Midbrain (tissue), 1 donor: ENCODE measurements at regions not wholly inside any gene's neighbourhood (a gene's known extent, or its start where the extent isn't known, plus 50 kb on each side); places are given as distances from the start of the nearest gene placed in this dataset.

Experiments used
- DNase-seq: peaks from one replicate; lab custom pipeline; 2025; lab: John Stamatoyannopoulos, UW

DNA sequence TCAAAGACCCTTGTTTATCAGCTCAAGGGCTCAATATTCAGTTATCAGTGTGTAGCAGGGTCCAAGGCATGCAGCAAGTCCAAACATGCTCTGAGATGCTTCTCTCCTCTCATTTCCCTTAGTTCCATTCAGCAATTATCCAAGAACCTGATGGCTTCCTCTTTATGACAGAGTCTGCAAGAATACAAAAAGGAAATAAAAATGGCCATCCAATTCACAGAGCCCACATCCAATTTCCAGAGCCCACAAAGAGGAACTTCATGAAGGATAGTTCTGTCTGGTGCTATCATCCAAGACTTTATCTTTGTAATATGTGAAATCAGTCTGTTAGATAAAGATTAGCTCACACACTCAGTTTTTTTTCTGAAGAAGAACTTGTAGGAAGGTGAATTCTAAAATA lies 217.2 kb downstream of the LACC1 start:
- DNase-seq = no peak

DNA sequence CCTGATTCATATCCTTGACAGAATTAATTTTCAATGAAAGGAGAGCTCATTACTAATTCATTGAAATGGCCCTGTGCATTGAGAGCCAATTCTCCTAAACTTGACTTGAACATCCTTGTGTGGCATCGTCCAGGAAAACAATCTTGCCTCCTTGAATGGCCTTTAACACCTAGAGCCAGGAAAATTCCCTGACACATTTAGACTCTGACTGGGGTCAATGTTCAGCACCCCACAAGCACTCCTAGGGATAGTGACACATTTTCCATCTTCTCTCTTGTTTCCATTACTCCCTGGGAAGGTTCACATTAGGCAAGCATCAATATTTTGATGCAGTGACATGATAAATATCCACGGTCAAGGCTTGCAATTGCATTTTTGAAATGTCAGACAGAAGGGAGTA lies 218.9 kb downstream of the LACC1 start:
- DNase-seq = no peak

DNA sequence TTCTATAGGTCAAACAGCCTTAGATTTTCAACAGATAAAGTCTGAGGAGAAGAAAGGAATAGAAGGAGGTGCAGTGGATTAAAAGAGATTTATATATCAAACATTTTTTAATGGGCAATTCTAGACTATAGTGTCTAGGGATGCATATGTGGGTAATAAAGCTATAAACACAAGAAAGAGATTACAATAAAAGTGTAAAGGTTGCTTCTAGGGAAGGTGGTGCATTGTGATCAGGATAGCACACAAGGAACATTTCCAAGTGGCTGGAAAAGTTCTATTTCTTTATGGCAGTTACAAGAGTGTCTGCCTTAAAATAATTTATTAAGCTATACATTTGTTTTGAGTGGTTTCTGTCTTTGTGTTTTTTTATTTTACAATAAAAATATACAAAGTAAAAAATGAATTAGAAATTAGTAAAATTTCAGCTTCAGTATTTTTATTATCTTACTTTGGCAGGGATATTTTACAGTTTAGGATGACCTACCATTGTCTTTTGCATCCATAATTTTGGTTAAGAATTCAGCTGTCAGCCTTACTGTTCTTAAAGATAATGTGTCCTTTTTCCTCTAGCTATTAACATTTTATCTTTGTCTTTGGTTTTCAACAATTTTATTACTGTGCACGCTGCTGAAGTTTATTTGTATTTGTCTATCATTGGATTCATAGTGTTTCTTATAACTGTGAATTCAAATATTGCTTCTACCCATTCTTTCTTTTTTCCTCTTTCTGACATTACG lies 221.8 kb downstream of the LACC1 start:
- DNase-seq = no peak

DNA sequence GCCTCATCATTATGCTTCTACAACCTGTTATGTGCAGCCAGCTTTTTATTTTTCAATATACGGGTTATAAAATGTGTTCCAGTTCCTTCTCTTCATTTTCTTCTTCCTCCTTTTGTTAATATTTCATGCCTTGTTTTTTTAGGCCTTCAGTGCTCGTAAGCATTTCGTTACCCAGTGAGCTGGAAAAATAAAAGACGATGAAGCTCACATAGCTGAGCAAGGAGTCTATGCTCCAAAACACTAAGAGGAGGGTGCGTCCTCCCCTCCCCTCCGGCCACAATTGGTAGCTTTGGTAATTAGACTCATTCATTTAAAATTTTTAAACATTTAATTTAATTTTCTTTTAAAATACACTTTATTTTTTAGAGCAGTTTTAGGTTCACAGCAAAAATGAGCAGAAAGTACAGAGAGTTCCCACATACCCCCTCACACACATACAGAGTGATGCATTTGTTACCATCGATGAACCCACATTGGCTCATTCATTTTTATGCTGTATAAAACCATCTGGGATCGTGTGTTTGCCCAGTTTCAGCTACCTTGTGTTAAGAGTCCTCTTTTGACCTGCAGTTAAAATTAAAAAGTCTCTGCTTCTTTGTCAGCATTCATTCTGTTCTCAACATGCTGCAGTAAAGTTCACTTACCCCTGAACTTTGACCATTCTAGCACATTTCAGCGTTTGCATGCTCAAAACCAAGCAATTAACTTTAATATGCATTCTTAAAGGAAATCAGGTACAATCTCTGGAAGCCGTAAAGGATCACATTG lies 223.9 kb downstream of the LACC1 start:
- no peak for DNase-seq

DNA sequence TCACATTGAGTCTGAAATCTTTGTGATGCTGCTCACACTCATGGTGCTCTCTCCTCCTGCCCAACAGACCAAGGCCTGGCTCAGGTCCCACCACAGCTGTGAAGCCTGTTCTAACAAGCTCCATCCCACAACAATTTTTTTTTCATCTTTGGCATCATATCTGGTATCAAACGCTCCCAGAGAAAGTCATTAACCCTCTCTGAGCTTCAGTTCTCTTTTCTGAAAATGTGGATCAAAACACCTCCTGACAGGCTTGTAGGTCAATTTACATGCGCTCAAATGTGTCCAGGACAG lies 224.4 kb downstream of the LACC1 start:
- peak; percentile 62 for DNase-seq

DNA sequence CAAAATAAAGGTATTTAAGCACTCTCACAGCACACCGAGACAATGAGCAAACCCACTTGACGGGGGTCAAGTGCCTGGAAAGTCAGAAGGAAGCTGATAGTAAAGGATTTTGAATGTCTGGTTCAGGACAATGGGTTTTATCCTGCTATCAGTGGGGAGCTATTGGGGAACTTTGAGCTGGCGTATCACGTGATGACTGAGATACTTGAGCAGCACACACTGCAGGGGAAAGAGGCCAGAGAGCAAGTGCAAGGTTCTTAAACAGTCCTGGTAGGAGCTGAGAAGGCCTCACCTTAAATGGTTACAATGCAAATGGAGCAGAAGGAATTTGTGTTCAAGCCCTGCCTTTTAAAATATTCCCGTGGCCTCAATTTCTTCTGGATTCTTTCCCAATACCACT lies 225.3 kb downstream of the LACC1 start:
- no peak for DNase-seq

DNA sequence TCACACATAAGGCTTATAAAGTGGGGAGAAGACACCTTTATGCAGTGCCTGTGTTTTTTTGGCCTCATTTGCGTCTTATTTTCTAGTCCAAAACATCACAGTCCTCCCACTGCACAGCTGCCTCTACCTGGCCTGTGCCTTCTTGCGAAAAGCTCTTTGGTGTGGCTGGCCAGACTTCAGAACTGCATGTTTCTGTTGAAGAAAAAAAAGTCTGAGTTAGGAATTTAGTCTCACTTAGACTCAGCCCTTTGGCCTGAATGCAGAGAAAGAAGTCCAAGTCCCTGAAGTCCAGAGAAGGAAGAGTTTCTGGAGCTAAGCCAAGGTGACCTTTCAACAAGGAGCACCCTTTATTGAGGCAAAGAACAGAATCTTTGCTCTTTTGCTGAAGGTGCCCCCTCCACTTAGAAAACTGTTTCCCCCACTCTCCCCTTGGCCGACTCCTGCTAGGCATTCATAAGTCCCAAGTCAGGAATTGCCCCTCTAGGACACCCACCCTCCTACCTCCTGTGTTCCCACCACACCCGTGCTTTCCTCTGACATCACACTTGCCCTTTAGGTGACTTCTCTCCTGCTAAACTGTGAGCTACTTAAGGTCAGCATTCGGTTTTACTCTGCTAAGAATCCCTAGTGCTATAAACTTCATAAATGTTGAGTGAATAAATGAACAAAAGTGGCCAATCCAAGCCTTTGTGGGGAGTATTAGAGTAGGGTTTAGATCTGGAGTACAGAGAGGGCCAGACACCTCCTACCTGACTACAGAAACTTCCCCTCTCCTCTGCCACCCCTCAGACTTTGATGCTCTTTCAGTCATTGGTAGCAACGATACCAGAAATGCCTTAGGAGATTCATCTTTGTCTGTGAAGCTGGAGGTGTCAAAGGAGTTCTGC lies 226.8 kb downstream of the LACC1 start:
- no peak for DNase-seq

DNA sequence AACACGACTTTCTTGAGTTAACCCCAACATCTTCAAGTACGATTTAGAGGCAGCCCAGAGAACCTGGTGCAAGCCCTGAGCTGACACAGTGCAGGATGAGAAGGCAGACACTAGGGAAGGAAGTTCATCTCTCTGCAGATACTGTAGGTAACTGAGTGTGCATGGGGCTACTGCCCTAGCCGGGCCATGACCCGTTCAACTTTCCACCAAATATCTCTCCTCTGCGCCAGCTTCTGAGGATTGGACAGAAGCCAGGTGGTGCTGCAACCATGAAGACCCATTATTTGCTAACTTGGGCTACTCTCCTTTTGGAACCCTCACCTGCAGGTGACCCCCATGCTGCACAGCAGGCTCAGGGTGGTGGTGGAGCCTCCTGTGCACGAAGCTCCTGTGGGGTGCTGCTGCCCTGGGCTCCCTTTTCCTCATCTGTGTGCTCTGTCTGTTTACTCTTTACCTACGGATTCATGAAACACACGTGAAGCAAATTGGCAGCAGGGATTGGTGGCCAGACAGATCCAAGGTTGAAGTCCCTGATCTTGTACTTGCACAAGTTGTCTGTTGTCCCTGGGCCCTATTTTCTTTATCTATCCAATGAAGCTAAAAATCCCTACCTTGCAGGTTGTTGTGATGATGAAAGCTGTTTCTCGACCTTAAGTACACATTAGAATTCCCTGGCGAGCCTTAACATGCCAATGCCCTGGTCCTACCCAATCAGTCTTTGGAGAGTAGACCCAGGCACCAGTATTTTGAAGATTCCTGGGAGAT lies 227.8 kb downstream of the LACC1 start:
- DNase-seq = no peak

DNA sequence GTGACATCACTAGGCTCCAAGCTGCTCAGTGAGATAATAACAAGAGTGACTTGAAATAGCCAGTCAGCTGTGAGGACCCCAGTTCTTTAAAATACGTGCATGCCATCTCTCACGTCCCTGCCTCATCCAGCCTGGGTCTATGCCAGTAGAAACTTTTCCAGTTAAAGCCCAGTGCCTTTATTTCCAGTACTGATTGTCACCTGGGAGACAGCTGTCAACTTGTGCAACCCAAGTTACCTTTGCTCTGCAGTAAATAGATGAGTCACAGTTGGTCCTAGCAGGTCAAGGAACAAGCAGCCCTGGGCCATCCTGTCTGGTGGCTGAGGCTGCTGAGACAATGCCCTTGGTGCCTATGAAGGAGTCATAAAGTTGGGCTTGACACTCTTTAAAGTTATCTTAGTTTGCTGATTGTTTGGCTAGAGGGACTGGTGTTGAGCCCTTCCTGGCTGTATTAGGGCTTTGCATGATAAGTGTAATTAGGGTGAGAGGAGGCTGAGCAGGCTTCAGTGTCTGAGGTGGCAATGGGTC lies 228.7 kb downstream of the LACC1 start:
- DNase-seq = no peak

DNA sequence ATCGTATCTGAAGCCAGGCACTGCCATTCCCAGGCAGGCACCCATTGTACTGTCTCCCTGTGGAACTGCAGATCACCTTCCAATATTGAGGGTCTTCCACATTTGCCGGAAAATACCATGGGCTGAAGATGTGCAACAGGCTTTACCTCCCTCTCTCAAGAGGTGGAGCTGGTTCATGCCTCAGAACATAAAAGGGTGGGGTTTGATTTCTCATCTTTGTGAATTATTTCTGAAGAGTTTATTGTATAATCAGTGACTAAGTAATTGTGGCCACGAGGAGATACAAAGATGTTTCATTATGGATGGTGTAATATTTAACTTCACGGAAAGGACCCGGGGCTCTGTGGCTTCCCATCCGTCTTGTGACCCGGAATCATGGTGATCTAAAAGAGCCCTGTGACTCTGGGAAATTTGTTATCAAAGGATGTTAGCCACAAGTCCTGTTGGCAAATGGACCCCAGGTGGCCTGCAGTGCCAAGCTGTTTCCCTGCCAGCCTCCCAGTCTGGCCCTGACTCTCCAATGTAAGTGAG lies 230.5 kb downstream of the LACC1 start:
- DNase-seq = no peak

DNA sequence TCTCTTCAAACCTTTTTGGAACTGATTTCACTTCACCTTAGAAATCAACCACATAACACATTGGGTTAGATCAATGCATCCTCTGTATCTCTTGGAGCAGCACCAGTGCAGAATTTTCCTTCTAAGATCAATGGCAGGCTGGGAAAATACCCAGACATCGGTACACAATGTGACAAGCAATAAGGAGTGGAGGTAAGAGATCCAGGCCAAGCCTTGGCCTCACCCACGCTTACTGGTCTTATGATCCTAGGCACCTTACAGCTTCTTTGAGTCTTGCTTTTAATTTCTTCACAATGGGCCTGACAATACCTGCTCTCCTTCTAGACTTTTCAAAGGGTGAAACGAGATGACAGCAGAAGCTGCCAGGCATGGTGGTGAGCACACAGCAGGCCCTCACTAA lies 232.0 kb downstream of the LACC1 start:
- no peak for DNase-seq

DNA sequence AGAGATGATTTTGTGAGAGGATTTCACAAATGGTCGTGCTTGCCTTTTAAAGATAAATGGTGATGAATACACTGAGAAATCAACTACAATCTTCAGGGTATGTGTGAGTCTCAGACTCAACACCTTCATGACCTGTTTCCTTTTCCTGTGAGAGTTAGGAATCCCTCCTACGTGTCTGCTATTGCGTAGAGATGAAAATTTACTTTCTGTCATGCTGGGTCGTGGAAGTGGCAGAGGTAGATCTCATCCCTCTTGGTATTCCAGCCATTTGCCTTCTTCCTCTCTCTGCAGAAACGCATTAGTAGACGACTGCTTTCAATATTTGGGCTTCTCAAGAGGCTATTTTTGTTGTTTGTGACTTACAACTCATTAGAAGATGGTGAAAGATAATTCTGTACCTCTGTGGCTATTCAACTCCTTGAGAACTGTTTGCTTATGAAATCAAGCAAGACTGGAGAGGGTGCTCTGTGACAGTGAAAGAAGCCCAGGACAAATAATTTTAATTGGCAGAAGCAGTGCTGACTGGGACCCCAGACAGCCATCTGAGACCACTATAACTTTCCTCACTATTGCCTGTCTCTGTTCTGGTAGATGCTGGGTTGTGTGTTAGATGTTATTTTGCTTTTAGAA lies 233.1 kb downstream of the LACC1 start:
- DNase-seq = no peak

DNA sequence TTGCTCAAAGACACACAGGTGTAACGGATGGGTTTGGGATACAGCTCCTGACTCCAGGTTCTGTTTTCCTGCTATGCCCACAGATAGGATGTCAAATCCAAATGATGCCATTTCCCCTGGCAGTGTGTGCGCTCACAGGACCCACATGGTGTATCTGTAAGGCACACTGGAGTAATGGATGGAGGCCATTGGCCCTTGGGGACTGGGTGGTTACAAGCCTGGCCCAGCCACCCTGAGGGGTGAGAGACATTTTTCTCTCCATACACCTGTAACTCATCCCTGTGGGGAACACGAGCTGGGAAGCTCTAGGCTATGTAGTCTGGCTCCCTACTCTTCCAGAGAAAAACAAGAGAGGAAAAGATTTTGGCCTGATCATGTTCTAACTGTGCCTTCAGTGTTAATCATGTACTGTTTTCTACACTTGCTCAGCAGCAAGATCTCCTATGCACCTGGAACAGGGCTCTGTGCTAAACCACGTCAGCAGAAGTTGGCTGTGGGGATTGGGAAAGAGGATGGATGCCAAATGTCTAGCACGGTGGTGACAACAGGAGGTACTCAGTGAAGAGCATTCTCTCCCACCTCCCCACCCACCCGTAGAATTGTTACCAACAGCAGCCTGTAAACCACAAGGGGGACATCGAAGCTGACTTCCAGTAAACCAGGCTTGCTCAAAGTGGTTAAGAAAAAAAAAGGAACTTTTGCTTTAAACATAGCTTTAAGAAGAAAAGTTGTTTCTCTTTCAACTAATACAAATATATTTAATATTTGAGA lies 237.0 kb downstream of the LACC1 start:
- no peak for DNase-seq

DNA sequence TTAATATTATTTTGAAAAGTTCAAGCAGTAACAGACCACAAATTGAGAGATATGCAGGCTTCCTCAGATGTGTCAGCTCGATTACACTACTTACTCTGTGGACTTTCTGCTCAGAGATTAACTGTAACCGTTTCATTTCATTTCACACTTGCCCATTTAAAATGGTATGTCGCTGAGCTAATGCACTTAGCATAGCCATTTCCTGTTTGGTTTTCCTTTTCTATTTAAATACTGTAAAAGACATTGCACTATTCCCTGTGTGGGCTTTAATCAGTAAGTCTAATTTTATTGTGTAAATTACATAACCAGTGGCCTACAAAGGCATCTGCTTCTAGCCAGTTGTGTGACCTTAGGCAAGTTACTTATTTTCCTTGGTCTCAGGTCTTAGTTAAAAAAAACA lies 237.6 kb downstream of the LACC1 start:
- DNase-seq = no peak

DNA sequence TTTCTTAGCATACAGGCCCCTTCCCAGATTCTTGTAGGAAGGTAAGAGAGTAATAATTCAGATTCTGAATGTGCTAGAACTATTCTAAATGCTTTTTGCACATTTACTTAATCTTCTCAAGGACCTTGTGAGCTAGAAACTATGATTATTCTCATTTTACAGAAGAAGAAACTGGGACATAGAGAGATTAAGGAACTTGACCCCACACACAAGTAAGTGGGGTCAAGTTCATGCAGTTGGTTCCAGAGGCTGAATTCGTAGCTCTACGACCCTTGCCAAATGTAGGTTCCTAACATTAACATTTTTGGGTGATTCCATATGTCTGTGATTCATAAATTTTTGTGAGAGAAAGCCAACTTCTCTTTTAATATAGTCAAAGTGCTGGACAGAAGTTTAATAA lies 238.1 kb downstream of the LACC1 start:
- no peak for DNase-seq

DNA sequence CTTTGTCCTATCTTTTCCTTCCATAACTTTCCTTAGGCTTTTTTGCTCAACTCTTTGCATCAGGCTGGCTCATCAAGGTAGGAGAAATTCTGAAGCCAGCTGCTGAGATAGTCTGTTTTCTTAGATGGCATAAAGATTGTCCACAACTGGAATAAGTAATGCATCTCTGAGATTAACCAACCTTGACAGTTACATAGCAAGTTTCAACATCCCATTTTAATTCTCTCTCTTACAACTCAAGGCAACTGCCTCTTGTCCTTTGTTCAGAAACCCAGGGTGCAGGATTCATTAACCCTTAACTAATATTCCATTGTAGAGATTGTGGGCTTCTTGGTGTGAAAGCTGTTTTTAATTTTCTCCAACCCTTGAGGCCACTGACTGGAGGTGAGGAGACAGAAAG lies 239.2 kb downstream of the LACC1 start:
- no peak for DNase-seq

DNA sequence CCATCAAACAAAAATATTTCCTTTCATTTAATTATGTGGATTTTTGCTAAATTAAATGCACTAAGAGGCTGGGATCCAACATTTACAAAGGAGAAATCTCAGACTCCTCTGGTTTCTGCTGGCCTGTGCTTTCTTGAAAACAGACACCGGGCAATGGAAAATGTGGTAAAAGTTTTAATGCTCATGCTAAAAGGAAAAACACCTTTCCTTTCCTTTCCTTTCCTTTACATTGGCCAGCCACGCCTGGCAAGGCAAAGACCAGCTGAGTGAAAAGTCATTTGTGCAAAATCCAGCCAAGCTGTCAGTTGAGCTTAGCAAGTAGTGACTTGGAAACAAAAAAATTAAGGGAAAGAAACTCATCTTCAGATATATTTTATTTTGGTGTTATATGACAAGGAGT lies 240.3 kb downstream of the LACC1 start:
- DNase-seq = no peak

DNA sequence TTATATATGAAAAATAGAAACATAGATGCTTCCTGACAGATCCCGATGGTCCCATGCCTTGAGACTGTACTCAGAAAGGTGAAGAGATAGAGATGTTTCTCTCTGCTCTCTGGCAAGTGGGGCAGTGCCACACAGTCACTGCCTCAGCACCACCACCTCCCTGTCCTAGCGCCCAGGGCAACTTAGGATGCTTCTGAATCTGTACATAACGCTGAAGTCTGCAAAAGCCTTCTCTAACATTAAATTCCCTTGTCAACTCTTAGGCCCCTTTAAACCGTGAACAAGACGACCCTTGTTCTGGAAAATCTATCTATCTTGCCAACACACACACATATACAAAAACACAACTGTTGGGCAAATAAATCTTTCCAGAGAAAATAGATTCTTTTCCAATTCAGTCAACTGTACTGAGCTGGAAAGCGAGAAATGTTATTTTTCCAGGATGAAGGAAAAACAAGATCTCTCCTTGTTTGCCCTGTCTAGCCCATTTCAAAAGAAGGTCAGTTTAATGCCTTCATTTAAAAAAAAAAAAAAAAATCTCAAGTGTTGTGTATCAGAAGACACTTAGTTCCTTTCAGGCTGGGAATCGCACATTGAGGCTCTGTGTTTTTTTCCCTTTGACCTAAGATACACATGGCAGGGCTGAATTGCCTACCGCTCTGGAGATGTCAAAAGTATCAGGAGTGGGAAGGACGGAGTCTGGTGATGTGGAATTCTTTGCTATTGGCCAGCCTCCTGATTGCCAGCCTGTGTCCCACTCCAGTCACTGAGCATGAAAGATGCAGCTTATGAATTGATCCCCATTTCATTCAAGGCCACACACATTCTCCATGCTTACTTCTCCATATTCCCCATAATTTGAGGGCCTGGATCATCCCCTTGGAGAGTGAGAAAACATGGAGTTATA lies 241.4 kb downstream of the LACC1 start:
- peak; percentile 37 for DNase-seq

DNA sequence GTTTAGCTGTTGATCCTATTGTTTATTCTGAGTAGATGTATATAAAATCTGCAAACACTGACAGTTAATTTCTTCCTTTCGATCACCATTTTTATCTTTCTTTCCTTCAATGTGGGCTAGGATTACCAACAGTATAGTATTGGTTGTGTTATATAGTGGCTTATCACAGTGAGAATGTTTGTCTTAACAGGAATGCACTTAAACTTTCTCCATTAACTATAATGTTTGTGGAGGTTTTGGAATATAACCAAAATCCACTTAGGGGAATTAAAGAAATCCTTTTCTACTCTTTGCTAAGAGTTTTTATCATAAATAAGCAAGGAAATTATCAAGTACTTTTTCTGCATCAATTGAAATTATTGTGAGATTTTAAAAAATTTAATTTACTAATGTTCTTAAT lies 244.6 kb downstream of the LACC1 start:
- no peak for DNase-seq
